EL (cell line): ENCODE measurements at regions not wholly inside any gene's neighbourhood (a gene's known extent, or its start where the extent isn't known, plus 50 kb on each side); places are given as distances from the start of the nearest gene placed in this dataset.
A peak's percentile ranks its signal among the peaks of the same experiment; 100 is the strongest.

Experiments used
- DNase-seq: peaks from one replicate; pipeline ENCODE4 v3.0.0-alpha.2; 2016

DNA sequence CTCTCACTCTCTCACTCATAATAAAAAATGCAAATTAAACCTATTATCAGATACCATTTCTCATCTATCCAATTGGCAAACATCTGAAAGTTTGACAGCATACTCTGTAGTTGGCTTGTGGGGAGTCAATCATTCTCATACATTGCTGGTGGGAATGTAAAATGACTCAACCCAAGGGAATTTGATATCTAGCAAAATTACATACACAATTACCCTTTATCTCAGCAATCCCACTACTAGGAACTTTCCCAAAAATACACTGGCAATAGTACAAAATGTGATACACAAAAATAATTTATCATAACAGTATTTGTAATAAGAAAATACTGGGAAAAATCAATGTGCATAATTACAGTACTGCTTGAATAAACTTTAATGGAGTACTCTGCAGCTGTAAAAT lies 731.3 kb downstream of the DTWD2 start:
- DNase-seq, result peak; percentile 26

DNA sequence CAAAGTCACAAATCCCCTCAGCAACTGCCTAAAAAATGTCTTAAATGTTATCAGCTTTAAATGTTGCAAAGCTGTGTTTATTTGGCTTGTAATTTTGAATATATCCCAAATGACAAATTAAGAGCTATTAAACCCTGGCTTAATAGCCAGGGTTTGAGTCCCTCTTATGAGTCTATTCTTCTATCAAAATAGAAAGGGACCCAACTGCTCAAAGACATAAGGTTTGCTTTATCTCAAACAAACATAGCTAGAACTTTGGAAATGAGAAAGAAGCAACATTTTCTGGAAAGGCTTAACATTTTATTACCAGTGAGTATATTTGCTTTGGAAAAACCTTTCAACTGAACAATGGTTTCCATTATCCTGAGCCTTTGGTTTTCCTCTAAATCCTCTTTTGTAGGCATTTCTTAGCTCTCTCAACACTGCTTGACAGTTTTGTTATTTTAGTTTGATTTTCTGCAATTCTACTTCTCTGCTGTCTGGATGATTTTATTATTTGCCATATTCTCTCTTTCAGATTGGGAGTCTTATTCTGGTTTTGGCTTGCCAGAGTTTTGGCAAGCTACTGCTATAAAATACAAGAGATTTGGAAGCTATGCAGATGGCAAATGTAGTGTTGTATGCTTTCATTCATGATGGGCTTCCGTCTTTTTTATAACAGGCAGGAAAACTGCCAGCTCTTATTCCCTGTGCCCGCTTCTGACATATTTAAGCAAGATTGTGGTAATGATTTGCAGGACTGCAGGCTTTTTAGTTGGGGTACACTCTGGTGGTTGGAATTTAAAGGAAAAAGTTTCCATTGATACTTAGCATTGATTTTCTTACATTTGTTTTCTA lies 734.9 kb downstream of the DTWD2 start:
- DNase-seq, result no peak

DNA sequence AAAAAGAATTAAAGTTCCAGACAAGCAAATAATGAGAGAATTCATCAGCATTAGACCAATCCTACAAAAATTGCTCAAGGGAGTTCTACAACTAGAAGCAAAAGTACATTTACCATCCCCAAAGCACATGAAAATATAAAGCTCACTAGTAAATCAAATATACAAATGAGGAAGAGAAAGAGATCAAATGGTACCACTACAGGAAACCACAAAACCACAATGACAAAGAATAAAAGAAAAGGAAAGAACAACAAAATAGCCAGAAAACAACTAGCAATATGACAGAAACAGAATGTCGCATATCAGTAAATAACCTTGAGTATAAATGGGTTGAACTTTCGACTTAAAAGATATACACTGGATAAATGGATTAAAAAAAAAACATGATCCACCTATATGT lies 739.0 kb downstream of the DTWD2 start:
- no peak for DNase-seq

DNA sequence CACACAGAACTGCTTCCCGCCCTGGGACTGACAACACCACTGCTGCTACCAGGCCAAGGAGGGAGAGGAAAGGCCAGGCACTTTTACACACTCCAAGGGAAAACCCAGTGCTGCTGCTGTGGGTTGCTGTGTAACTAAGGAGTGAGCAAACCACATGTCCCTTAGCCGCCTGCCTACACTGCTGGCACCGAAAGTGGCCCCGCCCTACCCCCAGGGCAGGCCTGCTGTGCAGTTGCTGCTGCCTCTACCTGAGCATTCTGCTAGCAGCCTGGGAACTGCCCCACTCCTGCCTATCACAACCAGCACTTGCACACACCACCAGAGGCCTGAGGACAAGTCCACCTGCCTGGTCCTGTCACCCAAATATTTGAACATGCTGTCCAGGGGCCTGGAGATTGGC lies 740.9 kb downstream of the DTWD2 start:
- no peak for DNase-seq

DNA sequence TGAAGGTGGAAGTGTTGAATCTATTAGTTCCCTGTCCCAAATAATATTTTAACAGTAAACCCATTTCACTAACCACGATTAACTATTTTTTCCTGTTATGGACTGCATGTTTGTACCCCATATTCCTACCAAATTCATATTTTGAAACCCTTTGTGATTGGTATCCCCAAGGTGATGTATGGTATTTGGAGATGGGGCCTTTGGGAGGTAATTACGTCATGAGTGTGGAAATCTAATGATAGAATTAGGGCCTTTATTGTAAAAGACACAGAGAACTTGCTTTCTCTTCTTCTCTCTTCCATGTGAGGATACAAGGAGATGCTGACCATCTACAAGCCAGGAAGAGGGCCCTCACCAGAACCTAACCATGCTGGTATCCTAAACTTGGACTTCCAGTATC lies 744.7 kb downstream of the DTWD2 start:
- DNase-seq, result no peak

DNA sequence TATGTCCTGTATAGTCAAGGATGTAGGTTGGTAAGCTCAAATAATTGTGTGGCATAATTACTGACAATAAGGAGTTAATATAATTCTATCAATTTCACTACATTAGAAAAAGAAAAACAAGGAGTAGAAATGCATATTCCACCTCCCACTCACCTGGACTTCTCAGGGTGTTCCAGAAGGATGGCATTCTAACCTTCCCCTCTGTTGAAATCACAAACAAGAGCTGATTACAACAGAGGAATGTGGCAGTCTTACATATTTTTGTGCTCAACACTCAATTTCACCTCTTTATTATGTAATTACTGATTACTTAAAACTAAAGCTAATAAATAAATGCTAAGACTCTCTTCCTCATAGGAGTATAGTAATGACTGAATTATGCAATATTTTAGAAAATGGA lies 745.3 kb downstream of the DTWD2 start:
- no peak for DNase-seq

DNA sequence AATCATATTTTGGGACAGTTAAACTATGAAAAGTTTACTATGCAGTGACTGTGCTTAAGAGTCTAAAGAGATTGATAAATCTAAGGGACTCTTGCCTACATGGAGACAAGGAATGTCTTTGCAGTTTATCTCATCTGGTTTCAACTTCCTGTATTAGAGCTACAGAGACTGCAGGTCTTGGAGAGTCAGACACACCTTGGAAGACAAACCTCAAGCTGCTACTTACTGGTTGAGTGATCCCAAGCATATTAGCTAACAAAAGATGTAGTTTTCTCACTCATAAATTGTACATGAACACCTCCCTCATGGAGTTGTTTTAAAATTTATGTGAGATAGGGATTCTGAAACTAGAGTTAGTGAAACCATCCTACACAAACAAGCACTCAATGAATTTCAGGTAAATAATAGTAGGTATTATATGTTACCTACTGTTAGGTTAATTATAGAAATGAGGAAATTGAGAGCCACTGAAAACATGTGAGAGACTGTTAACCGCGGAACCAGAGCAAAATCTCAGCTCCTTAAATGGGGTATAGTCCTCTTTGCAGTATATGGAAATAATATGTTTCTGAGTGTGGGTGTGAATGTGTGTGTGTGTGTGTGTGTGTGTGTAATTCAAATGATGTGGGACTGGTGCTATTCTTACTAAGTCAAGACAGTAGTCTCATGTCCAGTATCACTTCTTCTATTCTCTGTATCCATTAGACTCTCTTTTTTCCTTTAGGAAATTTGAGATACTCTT lies 752.1 kb downstream of the DTWD2 start:
- no peak for DNase-seq

DNA sequence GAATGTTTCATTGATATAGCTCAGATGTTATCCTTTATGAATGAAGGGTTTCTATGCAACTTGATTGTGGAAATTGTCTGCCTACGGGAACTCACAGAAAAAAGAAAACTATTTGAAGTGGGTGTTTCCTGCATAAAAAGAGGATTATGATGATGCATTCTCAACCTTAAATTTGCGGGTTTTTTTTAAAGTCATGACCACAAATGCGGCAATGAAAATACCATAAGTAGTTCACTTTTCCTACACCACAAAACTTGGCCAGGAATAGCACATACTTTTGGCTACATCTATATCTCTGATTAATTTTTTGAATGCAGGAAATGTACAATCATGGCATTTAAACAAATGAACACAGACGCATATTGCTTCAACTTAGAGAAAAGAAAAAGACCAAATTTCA lies 754.7 kb downstream of the DTWD2 start:
- DNase-seq, result no peak

DNA sequence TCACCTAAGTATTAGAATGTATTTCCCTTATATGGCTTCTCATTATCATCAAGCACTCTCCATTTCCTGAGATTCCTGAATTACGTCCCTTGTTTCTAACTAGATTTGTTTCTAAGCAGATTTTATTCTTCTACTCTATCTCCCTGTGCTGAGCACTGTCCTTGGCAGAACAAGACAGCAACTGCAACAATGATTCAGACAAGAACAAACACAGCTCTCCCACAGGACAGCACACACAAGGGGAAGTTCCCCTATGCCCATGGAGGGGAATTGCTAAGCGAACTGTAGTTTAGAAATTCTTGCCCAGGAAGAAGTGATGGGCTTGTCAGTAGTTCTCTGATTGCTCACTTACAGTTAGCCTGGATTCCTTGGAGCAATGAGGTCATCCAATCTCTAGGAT lies 759.9 kb downstream of the DTWD2 start:
- no peak for DNase-seq

DNA sequence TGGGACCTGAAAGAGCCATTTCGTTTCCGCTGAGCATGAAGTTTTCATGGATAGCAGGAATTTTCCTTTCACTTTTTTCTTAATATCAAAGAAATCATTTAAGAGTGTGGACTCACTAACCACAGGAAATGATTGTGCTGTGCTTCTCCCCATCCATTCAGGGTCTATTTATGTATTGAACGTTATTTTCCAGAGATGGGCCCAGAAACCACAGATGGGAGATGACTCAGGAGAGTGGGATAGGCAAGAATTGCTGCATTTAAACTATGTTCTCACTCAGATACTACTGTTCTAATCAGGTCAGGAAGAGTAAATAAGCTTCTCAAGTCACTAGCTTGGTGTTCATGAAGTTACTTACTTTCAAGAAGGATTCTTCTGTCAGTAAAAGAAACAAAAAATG lies 763.8 kb downstream of the DTWD2 start:
- peak; percentile 73 for DNase-seq

DNA sequence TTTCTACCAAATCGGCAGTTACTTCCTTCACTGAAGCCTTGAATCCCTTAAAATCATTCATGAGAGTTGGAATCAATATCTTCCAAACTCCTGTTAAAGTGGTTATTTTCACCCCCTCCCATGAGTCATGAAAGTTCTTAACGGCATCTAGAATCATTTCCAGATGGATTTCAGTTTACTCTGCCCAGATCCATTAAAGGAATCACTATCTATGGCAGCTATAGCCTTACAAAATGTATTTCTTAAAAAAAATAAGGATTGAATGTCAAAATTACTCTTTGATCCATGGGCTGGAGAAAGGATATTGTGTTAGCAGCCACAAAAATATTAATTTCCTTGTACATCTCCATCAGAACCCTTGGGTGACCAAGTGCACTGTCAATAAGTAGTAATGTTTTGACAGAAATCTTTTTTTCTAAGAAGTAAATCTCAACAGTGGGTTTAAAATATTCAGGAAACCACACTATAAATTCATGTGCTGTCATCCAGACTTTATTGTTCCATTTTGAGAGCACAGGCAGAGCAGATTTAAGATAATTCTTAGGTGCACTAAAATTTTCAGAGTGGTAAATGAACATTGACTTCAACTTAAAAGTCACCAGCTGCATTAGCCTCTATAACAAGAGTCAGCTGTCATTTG lies 767.7 kb downstream of the DTWD2 start:
- DNase-seq, result peak; percentile 42

DNA sequence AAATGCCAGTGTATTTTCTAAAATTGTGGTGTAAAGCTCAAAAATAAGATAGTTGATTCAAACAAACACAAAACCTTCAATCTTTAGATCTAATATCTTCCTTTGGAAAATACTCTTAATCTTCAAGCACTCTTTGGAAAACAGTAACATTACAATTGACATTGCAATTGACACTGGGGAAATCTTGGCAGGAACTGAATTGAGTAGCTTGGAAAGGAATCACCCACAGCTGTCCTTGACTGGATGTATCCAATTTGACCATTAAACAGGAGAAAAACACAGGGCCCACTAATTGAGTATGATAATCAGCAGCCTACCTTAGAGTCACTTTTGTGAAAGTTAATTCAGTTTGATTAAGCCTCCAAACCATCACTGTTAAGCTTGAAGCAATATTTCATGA lies 776.7 kb downstream of the DTWD2 start:
- DNase-seq, result no peak

DNA sequence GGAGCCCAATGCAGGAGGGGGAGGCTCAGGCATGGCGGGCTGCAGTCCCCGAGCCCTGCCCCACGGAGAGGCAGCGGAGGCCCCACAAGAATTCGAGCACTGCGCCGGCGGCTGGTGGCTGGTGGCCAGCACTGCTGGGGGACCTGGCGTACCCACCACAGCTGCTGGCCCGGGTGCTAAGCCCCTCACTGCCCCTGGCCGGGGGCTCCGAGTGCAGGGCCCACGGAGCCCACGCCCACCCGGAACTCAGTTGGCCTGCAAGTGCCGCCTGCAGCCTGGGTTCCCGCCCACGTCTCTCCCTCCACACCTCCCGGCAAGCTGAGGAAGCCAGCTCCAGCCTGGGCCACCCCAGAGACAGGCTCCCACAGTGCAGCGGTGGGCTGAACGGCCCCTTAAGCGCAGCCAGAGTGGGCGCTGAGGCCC lies 780.3 kb downstream of the DTWD2 start:
- DNase-seq, result no peak

DNA sequence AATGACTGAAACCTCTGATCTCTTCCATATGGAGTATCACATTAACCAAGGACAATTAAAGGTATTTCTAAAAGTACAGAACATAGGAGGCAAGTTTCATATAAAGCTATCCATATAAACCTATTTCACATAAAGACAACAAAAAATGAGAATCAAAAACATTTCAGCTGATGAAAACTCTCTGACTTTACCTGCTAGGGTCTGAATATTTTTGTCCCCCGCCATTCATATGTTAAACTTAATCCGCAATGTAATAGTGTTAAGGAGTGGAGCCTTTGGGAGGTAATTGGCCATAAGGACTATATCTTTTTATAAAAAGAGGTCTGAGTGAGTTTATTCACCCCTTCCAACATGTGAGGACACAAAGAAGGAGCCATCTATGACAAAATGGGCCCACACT lies 788.5 kb downstream of the DTWD2 start:
- DNase-seq, result no peak

DNA sequence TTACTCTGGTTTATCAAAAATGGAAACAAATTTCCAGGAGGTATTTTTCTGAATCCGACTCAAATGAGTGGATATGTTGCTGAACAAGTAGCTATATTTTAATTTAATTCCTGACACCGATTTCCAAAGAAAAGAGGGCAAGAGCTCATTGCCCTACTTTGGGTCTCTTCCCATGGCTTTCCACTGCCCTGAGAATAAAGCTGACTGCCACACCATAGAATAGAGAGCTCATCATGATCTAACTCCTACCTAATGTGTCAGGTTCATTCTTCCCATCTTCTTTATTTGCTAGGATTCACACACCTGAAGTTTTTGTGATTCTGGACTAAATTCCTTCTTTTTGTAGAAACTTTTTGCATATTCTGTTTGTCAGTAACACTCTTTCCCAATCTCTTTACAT lies 792.1 kb downstream of the DTWD2 start:
- DNase-seq, result no peak

DNA sequence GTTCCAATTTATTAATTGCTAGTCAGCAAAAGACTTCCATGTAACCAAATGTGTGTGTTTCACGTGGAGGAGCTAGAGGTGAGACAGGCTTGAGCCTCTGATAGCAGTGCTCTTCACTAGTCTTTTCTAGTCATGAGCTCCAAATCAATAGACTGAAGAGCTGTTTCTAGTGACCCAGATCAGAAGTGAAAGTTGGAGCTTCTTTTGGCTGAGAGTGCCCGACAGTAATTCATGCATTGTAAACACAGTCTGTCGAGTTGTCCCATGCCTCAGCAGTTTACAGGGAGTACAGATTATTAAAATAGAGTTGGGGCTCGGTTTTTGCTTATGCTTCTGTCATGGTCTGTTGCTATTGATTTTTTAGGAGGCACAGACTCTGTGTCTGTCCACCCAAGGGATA lies 793.1 kb downstream of the DTWD2 start:
- DNase-seq, result peak; percentile 1

DNA sequence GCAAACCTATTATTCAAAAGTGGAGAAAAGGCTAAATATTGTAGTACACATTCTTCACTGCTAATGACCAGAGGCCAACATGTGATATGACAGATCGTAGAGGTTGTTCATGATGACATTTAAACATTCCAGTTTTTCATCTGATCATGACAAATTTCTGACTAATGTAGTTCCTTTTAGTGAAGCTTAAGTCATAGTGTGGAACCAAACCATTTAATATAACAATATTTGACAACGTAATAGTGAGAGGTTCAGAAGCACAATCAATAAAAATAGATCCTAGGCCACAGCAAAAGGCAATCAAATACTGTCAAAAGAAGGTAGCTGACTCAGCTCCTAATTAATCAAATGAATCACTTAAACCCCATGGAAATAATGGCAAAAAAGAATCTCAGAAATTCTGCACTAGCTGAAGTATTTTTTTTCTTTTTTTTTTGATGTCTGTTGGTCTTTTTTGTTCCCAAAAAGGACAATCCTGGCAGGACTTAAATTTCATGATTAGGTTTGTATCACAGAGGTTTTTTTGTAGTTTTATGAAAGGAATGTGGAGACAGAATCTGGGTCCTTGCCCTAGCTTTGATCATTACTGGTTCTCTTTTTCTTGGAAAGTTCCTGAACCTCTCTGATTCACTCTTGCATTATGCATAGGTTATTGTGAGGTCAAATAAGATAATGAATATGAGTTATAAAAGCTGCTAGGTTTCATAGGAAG lies 795.0 kb downstream of the DTWD2 start:
- peak; percentile 1 for DNase-seq

DNA sequence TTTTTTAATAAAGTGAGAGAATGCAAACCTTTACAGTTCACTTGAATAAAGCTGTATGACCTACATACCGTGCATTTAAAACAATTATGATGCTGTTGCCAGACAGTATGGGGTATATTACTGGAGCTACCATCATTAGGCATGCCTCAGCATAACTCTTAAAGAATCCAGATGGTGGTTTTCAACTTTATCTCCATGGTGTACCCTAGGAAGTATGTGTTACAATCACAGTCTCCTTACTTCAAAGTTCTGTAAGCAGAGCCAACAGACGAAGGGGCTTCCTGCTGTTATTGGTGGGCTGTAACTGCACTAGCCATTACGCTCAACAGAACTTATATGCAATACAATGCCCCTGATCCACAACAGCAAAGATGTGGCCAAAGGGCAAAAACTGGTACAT lies 803.3 kb downstream of the DTWD2 start:
- no peak for DNase-seq

DNA sequence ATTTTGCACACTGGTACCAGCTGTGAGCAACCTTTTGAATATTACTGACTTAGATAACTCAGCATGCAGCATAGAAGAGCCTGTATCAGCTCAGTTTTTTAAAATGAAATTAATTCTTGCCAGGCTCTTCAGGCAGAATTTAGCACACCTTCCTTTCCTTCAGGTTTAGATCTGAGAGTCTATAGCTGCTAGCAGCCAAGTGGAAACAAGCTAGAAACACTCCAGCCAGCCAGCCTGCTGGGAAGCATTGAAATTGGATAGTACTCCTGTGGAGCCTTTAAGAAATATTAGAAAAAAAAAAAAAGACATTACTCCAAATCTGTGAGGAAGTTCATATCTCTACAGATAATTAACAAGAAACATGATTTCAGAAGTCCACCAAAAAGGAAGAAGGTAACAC lies 812.2 kb downstream of the DTWD2 start:
- no peak for DNase-seq

DNA sequence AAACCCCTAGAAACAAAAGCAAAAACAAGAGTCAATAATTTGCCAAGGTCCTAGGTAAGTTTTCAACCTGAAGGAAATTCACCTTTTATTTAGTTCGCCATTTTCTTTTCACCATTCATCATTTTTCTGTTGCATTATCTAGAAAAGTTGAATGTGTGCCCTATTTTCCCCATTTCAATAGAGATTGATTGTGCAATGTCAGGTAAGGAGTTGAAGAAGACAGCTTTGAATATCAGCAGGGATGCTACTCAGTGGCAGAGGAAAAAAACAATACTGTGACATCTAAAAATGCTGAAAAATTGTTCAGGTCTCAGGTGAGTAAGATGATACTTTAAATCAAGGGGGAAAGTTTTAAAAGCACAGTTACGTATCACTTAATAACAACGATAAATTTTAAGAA lies 813.7 kb downstream of the DTWD2 start:
- no peak for DNase-seq

DNA sequence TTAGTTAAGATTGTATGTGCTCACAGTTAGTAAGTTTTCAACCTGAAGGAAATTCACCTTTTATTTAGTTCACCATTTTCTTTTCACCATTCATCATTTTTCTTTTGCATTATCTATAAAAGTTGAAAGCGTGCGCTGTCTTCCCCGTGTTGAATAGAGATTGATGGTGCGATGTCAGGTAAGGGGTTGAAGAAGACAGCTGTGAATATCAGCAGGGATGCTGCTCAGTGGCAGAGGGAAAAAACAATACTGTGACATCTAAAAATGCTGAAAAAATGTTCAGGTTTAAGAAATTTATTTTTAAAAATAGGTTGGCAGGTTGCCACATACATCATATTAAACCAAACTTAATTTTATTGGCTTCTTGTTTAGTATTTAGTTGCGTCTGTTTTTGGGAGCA lies 815.0 kb downstream of the DTWD2 start:
- no peak for DNase-seq

DNA sequence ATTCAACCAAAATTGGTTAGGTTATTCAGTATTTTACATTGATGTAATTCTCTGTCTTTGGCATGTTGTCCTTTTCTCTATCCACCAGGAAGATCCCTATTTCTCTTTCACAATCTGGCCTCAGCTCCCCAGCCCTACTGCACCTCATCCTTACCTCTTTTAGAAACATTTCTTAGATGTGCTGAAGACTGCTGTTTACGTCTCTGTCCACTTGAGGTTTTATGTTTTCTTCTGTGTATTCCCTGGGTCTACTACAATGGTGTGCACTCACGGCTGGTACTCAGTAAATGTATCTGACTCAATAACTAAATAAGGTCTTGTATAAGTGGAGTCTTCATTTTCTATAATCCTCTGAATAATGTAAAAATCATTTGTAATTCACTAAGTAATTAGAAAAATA lies 822.7 kb downstream of the DTWD2 start:
- no peak for DNase-seq

DNA sequence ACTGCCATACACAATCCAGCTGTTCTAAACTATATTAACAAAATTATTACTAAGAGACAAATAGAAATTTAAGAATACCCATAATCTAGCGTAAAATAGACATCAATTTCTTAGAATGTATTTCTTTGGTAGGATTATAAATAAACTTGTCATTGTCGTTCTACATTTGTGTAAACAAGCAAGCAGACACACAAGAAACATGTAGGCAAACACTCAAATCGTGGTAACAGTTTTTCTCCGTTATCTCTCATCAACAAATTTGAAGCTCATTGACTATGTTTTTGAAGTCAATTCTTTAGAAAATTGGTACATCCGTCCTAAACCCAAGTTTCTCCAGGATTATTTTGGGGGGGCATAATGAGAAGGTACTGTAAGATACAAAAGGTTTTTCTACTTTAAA lies 832.2 kb downstream of the DTWD2 start:
- no peak for DNase-seq
